ENCODE measurements at regions not wholly inside any gene's neighbourhood (a gene's known extent, or its start where the extent isn't known, plus 50 kb on each side); places are given as distances from the start of the nearest gene placed in this dataset.

DNA sequence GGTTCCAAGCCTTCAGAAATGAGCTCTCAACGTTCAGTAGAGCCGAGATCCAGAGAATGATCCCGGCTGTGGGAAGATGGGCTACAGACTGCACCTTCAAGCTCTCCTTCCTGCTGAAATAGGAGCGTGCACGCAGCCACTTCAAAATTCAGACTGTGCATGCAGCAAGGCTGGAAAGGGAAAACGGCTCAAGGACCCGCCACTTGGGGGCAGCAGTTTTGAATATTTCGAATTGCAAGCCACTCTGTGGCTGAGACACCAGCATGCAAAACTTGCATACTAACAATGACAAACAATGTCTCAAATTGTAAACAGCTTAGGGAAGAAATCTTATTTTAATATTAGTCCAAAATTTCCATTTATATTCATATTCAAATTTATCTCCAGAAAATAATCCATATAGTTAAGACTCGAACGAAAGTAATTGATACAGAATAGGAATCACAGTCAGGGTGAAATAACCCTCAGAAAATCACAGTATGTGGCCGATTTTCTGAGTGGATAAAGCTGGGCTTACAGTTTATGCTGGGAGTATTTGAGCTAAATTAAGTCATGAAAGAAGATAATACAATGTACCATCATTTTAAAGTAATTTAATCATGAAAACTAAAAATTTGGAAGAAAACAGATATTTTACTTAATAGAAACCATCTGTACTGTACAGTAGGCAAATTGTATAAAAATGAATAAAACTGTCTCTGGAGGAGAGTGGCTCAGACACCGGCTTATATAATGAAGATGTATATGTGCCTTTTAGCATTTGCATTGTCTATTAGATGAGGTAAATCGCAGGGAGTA is 137.9 kb upstream of the MKI67 start:
- TF ChIP-seq, protein P1, sequence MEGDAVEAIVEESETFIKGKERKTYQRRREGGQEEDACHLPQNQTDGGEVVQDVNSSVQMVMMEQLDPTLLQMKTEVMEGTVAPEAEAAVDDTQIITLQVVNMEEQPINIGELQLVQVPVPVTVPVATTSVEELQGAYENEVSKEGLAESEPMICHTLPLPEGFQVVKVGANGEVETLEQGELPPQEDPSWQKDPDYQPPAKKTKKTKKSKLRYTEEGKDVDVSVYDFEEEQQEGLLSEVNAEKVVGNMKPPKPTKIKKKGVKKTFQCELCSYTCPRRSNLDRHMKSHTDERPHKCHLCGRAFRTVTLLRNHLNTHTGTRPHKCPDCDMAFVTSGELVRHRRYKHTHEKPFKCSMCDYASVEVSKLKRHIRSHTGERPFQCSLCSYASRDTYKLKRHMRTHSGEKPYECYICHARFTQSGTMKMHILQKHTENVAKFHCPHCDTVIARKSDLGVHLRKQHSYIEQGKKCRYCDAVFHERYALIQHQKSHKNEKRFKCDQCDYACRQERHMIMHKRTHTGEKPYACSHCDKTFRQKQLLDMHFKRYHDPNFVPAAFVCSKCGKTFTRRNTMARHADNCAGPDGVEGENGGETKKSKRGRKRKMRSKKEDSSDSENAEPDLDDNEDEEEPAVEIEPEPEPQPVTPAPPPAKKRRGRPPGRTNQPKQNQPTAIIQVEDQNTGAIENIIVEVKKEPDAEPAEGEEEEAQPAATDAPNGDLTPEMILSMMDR (IDR thresholded peaks at IDR 0.05), result peak; percentile 44 to 76 (median 59)
- TF ChIP-seq POLR2A (IDR thresholded peaks at IDR 0.05), result no peak
